VCaP (cell line): ENCODE measurements at regions not wholly inside any gene's neighbourhood (a gene's known extent, or its start where the extent isn't known, plus 50 kb on each side); places are given as distances from the start of the nearest gene placed in this dataset.

Experiments used
- H3K27ac ChIP-seq: fragments of 450-650 bp; 2 replicates; pipeline ENCODE4 v1.5.1; 2017
- TF ChIP-seq, protein P1 (sequence below): fragments of 450-650 bp; conservative IDR thresholded peaks from 2 replicates; pipeline ENCODE4 v1.5.1; 2017; ENCODE audit warnings: mild to moderate bottlenecking, moderate library complexity

DNA sequence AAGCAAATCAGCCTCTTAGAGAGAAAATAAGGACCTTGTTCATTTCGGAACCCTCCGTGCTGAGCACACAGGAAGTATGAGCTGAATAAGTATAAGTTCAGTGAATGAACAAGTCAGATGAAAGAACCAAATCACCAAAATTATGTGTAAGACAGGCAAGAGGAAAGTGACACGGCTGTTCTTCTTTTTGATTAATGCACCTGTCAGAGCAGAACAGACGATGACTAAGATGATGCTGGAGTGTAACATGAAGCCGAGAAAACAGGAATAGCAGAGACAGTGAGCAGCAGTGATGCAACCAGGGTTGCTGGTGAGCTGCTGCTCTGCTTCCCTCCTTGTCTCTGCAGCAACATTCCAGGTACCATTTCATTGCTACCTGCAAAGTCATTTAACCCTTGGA is 861.1 kb downstream of the GALC start:
- TF ChIP-seq, protein P1, sequence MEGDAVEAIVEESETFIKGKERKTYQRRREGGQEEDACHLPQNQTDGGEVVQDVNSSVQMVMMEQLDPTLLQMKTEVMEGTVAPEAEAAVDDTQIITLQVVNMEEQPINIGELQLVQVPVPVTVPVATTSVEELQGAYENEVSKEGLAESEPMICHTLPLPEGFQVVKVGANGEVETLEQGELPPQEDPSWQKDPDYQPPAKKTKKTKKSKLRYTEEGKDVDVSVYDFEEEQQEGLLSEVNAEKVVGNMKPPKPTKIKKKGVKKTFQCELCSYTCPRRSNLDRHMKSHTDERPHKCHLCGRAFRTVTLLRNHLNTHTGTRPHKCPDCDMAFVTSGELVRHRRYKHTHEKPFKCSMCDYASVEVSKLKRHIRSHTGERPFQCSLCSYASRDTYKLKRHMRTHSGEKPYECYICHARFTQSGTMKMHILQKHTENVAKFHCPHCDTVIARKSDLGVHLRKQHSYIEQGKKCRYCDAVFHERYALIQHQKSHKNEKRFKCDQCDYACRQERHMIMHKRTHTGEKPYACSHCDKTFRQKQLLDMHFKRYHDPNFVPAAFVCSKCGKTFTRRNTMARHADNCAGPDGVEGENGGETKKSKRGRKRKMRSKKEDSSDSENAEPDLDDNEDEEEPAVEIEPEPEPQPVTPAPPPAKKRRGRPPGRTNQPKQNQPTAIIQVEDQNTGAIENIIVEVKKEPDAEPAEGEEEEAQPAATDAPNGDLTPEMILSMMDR = no peak
- H3K27ac ChIP-seq = no peak overlapping the region

DNA sequence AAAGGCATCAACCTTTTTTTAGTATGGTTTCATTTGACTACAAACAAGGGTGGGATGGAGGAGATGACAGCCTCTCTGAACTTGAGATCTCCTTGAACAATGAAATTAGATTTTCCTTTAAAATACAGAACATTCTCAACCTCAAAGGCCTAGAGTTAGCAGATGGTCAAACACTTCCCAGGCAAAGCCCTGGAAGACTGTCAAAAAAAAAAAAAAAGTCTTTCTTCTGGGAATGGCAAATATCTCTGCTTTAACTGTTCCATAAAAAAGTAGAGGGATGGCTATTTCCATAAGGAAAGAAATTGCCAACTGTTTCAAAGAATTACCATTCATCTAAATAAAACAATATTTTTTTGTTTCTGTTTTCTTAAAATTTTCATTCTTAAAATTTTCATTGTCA is 870.8 kb downstream of the GALC start:
- TF ChIP-seq, protein P1 = no peak
- no peak overlapping the region for H3K27ac ChIP-seq

DNA sequence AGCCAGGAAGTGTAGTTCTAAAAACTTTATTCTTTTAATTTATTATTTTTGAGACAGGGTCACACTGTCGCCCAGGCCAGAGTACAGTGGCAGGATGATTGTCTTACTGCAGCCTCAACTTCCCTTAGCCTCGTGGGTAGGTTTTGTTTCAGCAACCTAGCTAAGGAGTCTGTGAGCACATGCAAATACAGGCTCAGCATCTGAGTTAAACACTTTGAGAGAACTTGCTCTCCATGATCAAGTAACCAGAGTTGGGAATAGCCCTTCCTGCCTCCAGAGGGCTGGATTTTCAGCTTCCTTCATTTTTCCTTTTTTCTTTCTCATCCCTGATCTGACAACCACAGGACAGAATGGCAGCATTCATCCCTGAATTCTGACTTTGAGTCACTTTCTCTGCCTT is 871.3 kb downstream of the GALC start:
- TF ChIP-seq, protein P1 = no peak
- H3K27ac ChIP-seq = no peak overlapping the region

DNA sequence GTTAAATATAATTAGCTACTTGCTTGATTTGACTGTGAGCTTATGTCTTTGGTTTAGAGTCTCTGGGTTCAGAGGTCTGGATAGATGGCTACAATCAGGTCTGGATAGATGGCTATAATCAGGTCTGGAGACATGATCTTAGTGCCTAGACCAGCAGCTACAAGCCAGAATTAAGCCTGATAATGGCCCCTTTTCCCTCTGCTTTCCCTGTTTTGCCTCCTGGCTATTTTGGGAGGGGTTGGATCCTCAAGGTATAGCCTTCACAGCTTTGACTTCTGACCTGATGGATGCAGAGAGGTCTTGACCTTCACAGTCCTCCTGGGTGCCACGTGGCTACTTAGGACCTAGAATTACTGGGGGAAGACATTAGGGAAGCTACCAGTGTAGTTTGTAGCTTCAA is 877.7 kb downstream of the GALC start:
- TF ChIP-seq, protein P1 = no peak
- H3K27ac ChIP-seq = no peak overlapping the region

DNA sequence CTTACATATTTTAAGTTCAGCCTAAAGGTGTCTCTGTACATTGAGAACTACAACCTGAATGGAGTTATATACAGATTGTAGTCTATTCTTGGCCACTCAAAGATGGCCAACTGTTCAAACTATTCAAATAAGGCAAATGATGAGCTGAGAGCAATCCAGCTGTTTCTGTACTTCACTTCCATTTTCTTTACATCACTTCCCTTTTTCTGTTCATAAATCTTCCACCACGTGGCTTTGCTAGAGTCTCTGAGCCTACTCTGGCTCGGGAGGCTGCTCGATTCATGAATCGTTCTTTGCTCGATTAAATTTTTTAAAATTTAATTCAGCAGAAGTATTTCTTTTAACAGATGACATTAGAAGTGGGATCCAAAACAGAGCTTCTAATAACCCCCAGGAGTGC is 879.7 kb downstream of the GALC start:
- H3K27ac ChIP-seq = no peak overlapping the region
- TF ChIP-seq, protein P1 = peak; percentile 42

DNA sequence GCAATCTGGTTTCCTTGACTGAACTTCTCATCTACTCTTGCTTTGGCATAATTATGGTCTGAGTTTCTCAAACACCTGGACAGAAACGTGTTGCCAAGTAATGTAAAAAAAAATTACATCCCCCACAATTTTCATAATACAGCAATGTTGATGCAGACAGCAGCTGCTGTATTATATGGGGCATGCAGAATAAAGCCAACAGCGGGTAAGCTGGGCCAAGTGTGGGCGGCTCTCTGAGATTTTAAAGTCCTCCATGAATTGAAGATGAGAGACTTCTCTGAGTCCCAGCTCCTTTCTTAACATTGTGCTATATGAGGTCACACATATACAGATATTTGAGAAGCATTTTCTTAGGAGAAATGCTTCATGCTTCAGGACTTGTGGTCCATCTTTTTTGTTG is 881.2 kb downstream of the GALC start:
- TF ChIP-seq, protein P1 = no peak

DNA sequence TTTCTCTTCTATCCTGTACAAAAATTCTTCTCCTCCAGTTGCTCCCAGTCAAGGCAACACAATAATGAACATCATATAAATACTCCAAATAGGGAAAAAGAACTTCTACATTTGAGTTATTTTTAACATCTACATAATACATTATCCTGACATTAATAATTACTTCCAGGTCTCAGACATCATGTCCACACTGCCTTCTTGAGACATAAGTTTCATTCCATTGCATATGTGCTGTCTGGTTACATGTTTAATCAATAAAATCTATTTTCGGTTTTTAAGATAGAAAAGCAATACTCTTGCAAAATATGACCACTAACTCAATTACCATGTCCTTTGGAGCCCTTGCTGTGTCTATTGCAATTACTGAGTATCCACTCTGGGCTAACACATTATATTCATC is 881.9 kb downstream of the GALC start:
- no peak overlapping the region for H3K27ac ChIP-seq
- TF ChIP-seq, protein P1 = no peak

More for the DNA sequence above, 881.2 kb downstream of the GALC start:
- no peak overlapping the region for H3K27ac ChIP-seq

DNA sequence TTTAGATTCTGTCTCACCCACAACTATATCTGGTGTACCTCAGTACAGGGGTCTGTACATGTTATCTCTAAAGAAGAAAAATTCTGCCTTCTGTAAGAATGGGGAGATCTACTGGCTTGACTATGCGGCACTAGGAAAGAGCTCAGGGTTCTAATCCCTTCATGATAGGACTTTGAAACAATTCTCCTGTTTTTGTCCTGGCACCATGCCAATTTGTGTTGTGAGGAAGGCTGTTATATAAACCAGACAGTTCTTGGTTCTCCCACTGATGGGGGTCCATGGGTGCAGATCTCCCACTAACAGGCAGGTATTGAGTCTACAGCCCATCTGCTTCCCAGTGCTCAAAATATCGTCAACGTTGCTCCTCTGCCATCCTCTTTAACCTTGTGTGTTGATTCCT is 883.7 kb downstream of the GALC start:
- no peak overlapping the region for H3K27ac ChIP-seq
- TF ChIP-seq, protein P1 = no peak
